Naive thymus-derived CD4-positive, alpha-beta T cell (primary cell): ENCODE measurements at regions not wholly inside any gene's neighbourhood (a gene's known extent, or its start where the extent isn't known, plus 50 kb on each side); places are given as distances from the start of the nearest gene placed in this dataset.
"Not testable (repeated sequence)": the region's sequence is repeated elsewhere in the genome, so short reads cannot be mapped to it uniquely, and the experiment has no call there.

Source experiments
- ATAC-seq: fragments of 150-1000 bp; cut with Tn5 transposase; 2 replicates; pipeline ENCODE4 v1.10.0; 2021; ENCODE audit warnings: mild to moderate bottlenecking, moderate library complexity
- CTCF ChIA-PET: fragments of 350-600 bp; sonication (Branson Sonifier 250); formaldehyde crosslinking; loops from one replicate; lab custom pipeline; 2021; ENCODE audit warnings: antibody characterized with exemption; lab: Charles Lee
- POLR2A ChIA-PET: fragments of 350-600 bp; sonication (Branson Sonifier 250); formaldehyde crosslinking; loops from one replicate; lab custom pipeline; 2021; ENCODE audit warnings: antibody characterized with exemption, inconsistent platforms; lab: Charles Lee
- DNase-seq, 9 donors: peaks; one replicate each; pipeline versions ENCODE4 v3.0.0 to v3.0.0-alpha.2; 2020 to 2022; ENCODE audit warnings: mixed read lengths in 1 of 9
- H3K27ac ChIP-seq: one replicate; pipeline ENCODE4 v1.7.0; 2013; ENCODE audit warnings: mild to moderate bottlenecking, low read depth, low read length, moderate library complexity
- H3K27me3 ChIP-seq, 2 donors: one replicate each; pipeline ENCODE4 v1.7.0; 2013; ENCODE audit warnings: low read length in 2 of 2, mild to moderate bottlenecking in 2 of 2, moderate library complexity in 2 of 2; ENCODE audit not compliant: control insufficient read depth in 2 of 2, insufficient read depth in 2 of 2
- H3K36me3 ChIP-seq, 3 experiments: 1 replicate in 2 of 3; 2 replicates in 1 of 3; pipeline ENCODE4 v1.7.0; 2013; ENCODE audit warnings: low read length in 3 of 3, mild to moderate bottlenecking in 3 of 3, moderate library complexity in 1 of 3; ENCODE audit not compliant: insufficient read depth in 3 of 3, control insufficient read depth in 2 of 3
- H3K4me1 ChIP-seq, 2 donors: one replicate each; pipeline ENCODE4 v1.7.0; 2013; ENCODE audit warnings: low read length in 2 of 2, mild to moderate bottlenecking in 2 of 2, moderate library complexity in 1 of 2; ENCODE audit not compliant: control insufficient read depth in 2 of 2, insufficient read depth in 2 of 2
- H3K4me3 ChIP-seq: 2 replicates; pipeline ENCODE4 v1.7.0; 2013; ENCODE audit warnings: mild to moderate bottlenecking, low read length
- H3K9me3 ChIP-seq, 3 experiments: 1 replicate in 2 of 3; 2 replicates in 1 of 3; pipeline ENCODE4 v1.7.0; 2013; ENCODE audit warnings: low read length in 3 of 3; ENCODE audit not compliant: control insufficient read depth in 2 of 3
- H3K27ac Mint-ChIP-seq, 9 donors: one replicate each; pipeline ENCODE4 v1.8.0; 2020 to 2022; ENCODE audit warnings: mixed read lengths in 9 of 9, mild to moderate bottlenecking in 8 of 9, moderate library complexity in 5 of 9, inconsistent platforms in 2 of 9
- H3K27me3 Mint-ChIP-seq, 5 donors: one replicate each; pipeline ENCODE4 v1.8.0; 2021 to 2022; ENCODE audit warnings: mixed read lengths in 5 of 5, mild to moderate bottlenecking in 1 of 5
- H3K36me3 Mint-ChIP-seq, 5 donors: one replicate each; pipeline ENCODE4 v1.8.0; 2020 to 2022; ENCODE audit warnings: mixed read lengths in 5 of 5, mild to moderate bottlenecking in 3 of 5, inconsistent platforms in 1 of 5
- H3K4me1 Mint-ChIP-seq, 7 donors: one replicate each; pipeline ENCODE4 v1.8.0; 2020 to 2022; ENCODE audit warnings: mixed read lengths in 7 of 7, mild to moderate bottlenecking in 3 of 7, inconsistent platforms in 1 of 7
- H3K4me3 Mint-ChIP-seq, 10 donors: one replicate each; pipeline ENCODE4 v1.8.0; 2020 to 2022; ENCODE audit warnings: mild to moderate bottlenecking in 10 of 10, mixed read lengths in 10 of 10, moderate library complexity in 6 of 10, inconsistent platforms in 2 of 10
- H3K9me3 Mint-ChIP-seq, 11 donors: one replicate each; pipeline ENCODE4 v1.8.0; 2020 to 2022; ENCODE audit warnings: mixed read lengths in 11 of 11, mild to moderate bottlenecking in 4 of 11, inconsistent platforms in 1 of 11, moderate library complexity in 1 of 11
- intact Hi-C, 2 donors: fragments of 100-400 bp; cut with micrococcal nuclease; formaldehyde crosslinking; loops; one replicate each; pipeline ENCODE4 v1.15.1; 2023

DNA sequence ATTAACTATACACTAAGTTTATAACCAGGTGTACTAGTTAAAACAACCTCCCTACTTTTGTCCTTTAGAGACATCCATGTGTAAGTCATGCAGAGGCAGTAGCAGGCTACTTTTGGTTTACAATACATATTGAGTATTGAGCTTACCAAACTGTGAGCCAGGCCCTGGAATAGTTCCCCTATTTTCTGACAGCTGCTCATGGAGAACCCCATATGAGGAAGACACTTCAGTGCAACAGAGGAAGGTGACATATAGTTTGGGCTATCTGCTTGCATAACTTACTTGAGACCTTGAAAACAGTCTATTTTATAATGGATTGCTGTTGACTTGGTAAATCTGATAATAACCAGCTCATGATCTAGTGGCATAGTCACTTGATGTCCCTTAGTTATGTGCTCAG, 190.5 kb downstream of the SH3BGRL start:
- intact Hi-C loops, result no loop called here

DNA sequence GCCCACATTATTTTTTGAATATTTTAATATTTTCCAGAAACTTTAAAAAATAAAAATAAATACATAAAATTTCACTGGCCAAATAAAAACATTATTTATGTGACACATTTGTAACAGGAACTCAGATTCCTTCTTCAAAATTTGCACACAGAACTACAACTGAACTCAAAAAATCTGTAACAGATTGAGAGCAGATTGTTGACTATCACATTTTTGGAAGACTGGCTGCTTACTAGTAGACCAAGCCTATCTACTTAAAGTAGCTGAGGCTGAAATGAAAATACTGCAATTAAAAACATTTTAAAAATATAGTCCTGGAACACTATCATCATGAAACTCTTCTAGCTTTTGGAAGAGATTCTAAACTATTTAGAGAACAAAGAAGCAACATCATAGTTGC, 203.9 kb downstream of the SH3BGRL start:
- POLR2A ChIA-PET, result no interaction called here
- CTCF ChIA-PET, result no interaction called here
- H3K27ac ChIP-seq, result no peak overlapping the region
- ATAC-seq (no peak), DNase-seq (no peak)
- Mint-ChIP-seq H3K36me3 (no peaks in the 10 kb centered on the region), H3K9me3 (no peaks in the 10 kb centered on the region), H3K27ac (no peak overlapping the region), H3K4me3 (no peak overlapping the region), H3K27me3 (no peaks in the 10 kb centered on the region), H3K4me1 (no peaks in the 10 kb centered on the region)
- no peaks in the 10 kb centered on the region for H3K9me3 ChIP-seq
- no peaks in the 10 kb centered on the region for H3K36me3 ChIP-seq
- intact Hi-C loops, result loop anchor here in 1 of 2 donors (2.0 kb wide), 1 partner anchor 65 kb away; no protein-coding TSS in a partner anchor
- no peak overlapping the region for H3K4me3 ChIP-seq
- H3K27me3 ChIP-seq, result no peaks in the 10 kb centered on the region
- no peaks in the 10 kb centered on the region for H3K4me1 ChIP-seq

More for the DNA sequence above, 190.5 kb downstream of the SH3BGRL start:
- Histone ChIP-seq H3K4me1 (no peaks in the 10 kb centered on the region), H3K4me3 (no peak overlapping the region), H3K27ac (no peak overlapping the region), H3K9me3 (no peaks in the 10 kb centered on the region), H3K36me3 (no peaks in the 10 kb centered on the region), H3K27me3 (no peaks in the 10 kb centered on the region)
- Mint-ChIP-seq H3K27me3 (peaks cover 0 to 3% (median 0%) of the 10 kb centered on the region in 5 donors), H3K27ac (no peak overlapping the region), H3K4me3 (no peak overlapping the region), H3K9me3 (peaks cover 0 to 4% (median 0%) of the 10 kb centered on the region in 11 donors), H3K4me1 (peaks cover 0 to 2% (median 0%) of the 10 kb centered on the region in 7 donors), H3K36me3 (no peaks in the 10 kb centered on the region)
- CTCF ChIA-PET, result no interaction called here
- ATAC-seq, result no peak
- POLR2A ChIA-PET, result no interaction called here
- no peak for DNase-seq

DNA sequence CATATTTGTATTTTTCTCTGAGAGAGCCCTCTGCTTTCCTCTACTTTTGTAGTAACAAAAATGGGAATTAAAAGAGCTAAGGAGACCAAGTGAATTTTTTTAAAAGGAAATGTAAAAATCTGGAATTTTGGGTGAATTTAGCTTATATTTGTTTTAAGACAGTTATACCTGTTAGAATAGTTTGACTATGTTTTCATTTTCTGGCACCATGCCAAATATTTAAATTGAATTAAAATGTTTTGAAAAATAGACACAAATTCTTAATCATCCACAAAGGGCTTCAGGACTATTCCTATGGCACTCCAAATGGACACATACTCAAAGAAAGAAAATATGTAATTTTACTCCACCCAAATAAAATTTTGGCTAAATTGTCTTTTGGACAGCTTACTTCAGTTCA, 209.6 kb downstream of the SH3BGRL start:
- Mint-ChIP-seq H3K36me3 (no peaks in the 10 kb centered on the region), H3K4me3 (no peak overlapping the region), H3K27ac (no peak overlapping the region), H3K27me3 (no peaks in the 10 kb centered on the region), H3K4me1 (no peaks in the 10 kb centered on the region), H3K9me3 (peaks cover 0 to 1% (median 0%) of the 10 kb centered on the region in 11 donors)
- H3K9me3 ChIP-seq, result no peaks in the 10 kb centered on the region
- ChIA-PET POLR2A (no interaction called here), CTCF (no interaction called here)
- H3K27me3 ChIP-seq, result no peaks in the 10 kb centered on the region
- no peaks in the 10 kb centered on the region for H3K36me3 ChIP-seq
- no peak overlapping the region for H3K27ac ChIP-seq
- no peak for DNase-seq
- intact Hi-C loops, result no loop called here
- ATAC-seq, result no peak
- H3K4me1 ChIP-seq, result no peaks in the 10 kb centered on the region
- no peak overlapping the region for H3K4me3 ChIP-seq

DNA sequence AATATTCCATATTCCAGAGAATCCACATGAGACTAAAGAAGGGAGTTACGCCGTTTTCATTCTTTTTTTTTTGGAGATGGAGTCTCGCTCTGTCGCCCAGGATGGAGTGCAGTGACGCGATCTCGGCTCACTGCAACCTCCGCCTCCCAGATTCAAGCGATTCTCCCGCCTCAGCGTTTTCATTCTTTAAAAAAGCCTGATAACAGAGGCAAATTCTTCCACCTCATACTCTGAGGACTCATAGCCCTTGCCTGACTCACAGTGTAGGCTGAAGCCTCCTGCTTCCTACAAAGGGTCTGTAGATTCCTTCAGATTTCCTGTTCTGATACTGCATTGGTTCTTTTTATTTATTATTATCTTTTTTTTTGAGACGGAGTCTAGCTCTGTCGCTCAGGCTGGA, 210.5 kb downstream of the SH3BGRL start:
- ATAC-seq (no peak), DNase-seq (no peak)
- no peak overlapping the region for H3K4me3 Mint-ChIP-seq
- H3K27ac Mint-ChIP-seq, result no peak overlapping the region
- no peak overlapping the region for H3K27ac ChIP-seq
- no peaks in the 10 kb centered on the region for H3K4me1 Mint-ChIP-seq
- intact Hi-C loops, result no loop called here
- ChIA-PET CTCF (no interaction called here), POLR2A (no interaction called here)
- H3K4me1 ChIP-seq, result no peaks in the 10 kb centered on the region
- H3K27me3 Mint-ChIP-seq, result no peaks in the 10 kb centered on the region
- no peak overlapping the region for H3K4me3 ChIP-seq
- H3K36me3 ChIP-seq, result no peaks in the 10 kb centered on the region
- H3K36me3 Mint-ChIP-seq, result no peaks in the 10 kb centered on the region
- peaks cover 0 to 1% (median 0%) of the 10 kb centered on the region in 11 donors for H3K9me3 Mint-ChIP-seq
- no peaks in the 10 kb centered on the region for H3K27me3 ChIP-seq
- no peaks in the 10 kb centered on the region for H3K9me3 ChIP-seq

DNA sequence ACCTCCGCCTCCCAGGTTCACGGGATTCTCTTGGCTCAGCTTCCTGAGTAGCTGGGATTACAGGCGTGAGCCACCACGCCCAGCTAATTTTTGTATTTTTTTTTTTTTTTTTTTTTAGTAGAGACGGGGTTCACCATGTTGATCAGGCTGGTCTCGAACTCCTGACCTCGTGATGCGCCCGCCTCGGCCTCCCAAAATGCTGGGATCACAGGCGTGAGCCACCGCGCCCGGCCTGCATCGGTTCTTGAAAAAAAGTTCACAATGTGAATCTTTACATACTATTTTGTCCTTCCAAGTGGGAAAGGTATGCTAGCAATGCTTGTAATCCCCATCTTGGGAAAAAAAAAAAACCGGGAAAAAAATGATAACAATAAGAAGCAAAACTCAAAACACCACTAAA, 211.0 kb downstream of the SH3BGRL start:
- H3K36me3 Mint-ChIP-seq, H3K9me3 ChIP-seq, DNase-seq, ATAC-seq, H3K4me1 Mint-ChIP-seq, H3K27me3 ChIP-seq, H3K4me1 ChIP-seq, H3K27me3 Mint-ChIP-seq, H3K27ac ChIP-seq, H3K27ac Mint-ChIP-seq, H3K36me3 ChIP-seq, H3K4me3 Mint-ChIP-seq, H3K4me3 ChIP-seq, H3K9me3 Mint-ChIP-seq, intact Hi-C loops, POLR2A ChIA-PET: not testable (repeated sequence)
- CTCF ChIA-PET, result interaction anchor here (0.7 kb wide), 1 partner anchor 540 kb away, joined by 3 read pairs; no protein-coding TSS in a partner anchor

DNA sequence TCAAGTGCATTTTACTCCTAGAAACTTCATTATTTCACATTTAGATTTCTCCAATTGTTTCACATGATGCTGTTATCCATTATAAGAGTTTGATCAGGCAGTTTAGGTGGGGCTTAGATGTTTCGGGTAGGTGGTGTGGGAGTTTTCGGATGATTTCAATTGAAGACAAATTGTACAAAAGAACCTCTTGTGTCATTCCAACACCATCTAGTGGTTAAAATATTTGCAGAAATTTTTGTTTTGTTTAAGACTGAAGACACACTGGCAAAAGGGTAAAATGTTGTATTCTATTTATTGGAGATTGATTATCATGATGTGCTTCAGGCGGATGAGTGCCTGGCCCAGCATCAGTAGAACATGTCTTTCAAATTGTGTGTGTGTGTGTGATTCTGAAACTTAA, 212.7 kb downstream of the SH3BGRL start:
- Histone ChIP-seq H3K36me3 (no peaks in the 10 kb centered on the region), H3K27ac (no peak overlapping the region), H3K4me3 (no peak overlapping the region), H3K27me3 (no peaks in the 10 kb centered on the region), H3K9me3 (no peaks in the 10 kb centered on the region), H3K4me1 (no peaks in the 10 kb centered on the region)
- Mint-ChIP-seq H3K9me3 (peaks cover 0 to 1% (median 0%) of the 10 kb centered on the region in 11 donors), H3K4me3 (no peak overlapping the region), H3K27me3 (peaks cover 0 to 4% (median 0%) of the 10 kb centered on the region in 5 donors), H3K36me3 (no peaks in the 10 kb centered on the region), H3K27ac (no peak overlapping the region), H3K4me1 (no peaks in the 10 kb centered on the region)
- ChIA-PET CTCF (no interaction called here), POLR2A (no interaction called here)
- ATAC-seq (no peak), DNase-seq (no peak)
- intact Hi-C loops, result no loop called here
